ENCODE measurements at regions not wholly inside any gene's neighbourhood (a gene's known extent, or its start where the extent isn't known, plus 50 kb on each side); places are given as distances from the start of the nearest gene placed in this dataset.

GRCh38 chr4:100970414-100970813 lies 376.9 kb downstream of the PPP3CA start:
- Mint-ChIP-seq H3K9me3 (no peaks in the 10 kb centered on the region), H3K27me3 (peaks cover 18% of the 10 kb centered on the region), H3K27ac (no peak overlapping the region), H3K4me3 (no peak overlapping the region), H3K36me3 (no peaks in the 10 kb centered on the region), H3K4me1 (no peaks in the 10 kb centered on the region)
- DNase-seq = no peak

DNA sequence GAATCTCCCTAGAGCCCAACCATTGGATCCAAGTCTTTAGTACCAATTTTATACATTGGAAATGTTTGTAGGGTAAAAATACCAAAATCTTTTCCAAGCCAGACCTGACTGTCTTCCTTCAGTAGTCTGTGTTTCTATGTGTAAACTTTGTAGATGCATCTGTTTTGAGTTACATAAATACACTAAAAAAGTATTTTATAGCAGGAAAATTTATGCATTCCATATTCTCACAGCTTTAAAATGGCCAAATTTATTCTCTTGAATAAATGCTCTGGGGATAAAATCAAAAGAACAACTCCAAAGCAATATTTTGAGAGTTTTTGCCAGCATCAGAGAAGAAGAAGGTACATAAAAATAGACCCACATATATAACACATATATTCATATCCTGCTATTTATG lies 377.4 kb downstream of the PPP3CA start:
- no peak for DNase-seq
- no peaks in the 10 kb centered on the region for H3K36me3 Mint-ChIP-seq
- H3K4me1 Mint-ChIP-seq = no peaks in the 10 kb centered on the region
- peaks cover 18% of the 10 kb centered on the region for H3K27me3 Mint-ChIP-seq
- no peak overlapping the region for H3K4me3 Mint-ChIP-seq
- H3K9me3 Mint-ChIP-seq = no peaks in the 10 kb centered on the region
- H3K27ac Mint-ChIP-seq = no peak overlapping the region

GRCh38 chr4:100968046-100968445 lies 379.3 kb downstream of the PPP3CA start:
- Mint-ChIP-seq H3K36me3 (no peaks in the 10 kb centered on the region), H3K9me3 (no peaks in the 10 kb centered on the region), H3K4me3 (no peak overlapping the region), H3K4me1 (no peaks in the 10 kb centered on the region), H3K27ac (no peak overlapping the region), H3K27me3 (peaks cover 18% of the 10 kb centered on the region)
- DNase-seq = no peak

- Mint-ChIP-seq H3K36me3 (no peaks in the 10 kb centered on the region), H3K4me1 (peaks cover 6% of the 10 kb centered on the region), H3K27me3 (peaks cover 8% of the 10 kb centered on the region), H3K4me3 (no peak overlapping the region), H3K9me3 (no peaks in the 10 kb centered on the region), H3K27ac (no peak overlapping the region)
- DNase-seq = no peak
These were observed 383.7 kb downstream of the PPP3CA start for GRCh38 chr4:100963627-100964026.

- H3K27me3 Mint-ChIP-seq = peaks cover 8% of the 10 kb centered on the region
- DNase-seq = no peak
- no peak overlapping the region for H3K4me3 Mint-ChIP-seq
- no peak overlapping the region for H3K27ac Mint-ChIP-seq
- no peaks in the 10 kb centered on the region for H3K36me3 Mint-ChIP-seq
- no peaks in the 10 kb centered on the region for H3K9me3 Mint-ChIP-seq
- H3K4me1 Mint-ChIP-seq = peaks cover 6% of the 10 kb centered on the region
These were observed 384.6 kb downstream of the PPP3CA start for GRCh38 chr4:100962698-100963097.

DNA sequence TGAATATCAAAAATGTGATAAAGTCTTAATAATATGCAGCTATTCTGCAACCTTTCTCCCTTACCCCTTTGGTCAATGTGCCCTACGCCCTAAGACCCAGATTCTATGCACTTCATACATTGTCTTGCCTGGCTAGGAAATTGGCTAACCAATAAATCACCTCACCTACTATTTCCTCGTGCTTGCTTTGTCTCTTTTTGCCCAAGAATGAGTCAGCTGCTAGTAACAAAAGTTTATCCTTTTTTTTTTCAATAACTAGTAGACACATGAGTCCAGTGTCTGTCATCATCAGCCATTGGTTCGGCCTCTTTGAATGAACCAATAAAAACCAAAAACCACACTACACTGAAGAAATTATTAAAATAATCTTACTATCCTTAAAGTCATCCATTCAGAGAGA lies 387.1 kb downstream of the PPP3CA start:
- peaks cover 5% of the 10 kb centered on the region for H3K27me3 Mint-ChIP-seq
- no peak for DNase-seq
- H3K36me3 Mint-ChIP-seq = no peaks in the 10 kb centered on the region
- peaks cover 6% of the 10 kb centered on the region for H3K4me1 Mint-ChIP-seq
- no peak overlapping the region for H3K27ac Mint-ChIP-seq
- H3K4me3 Mint-ChIP-seq = no peak overlapping the region
- H3K9me3 Mint-ChIP-seq = no peaks in the 10 kb centered on the region

DNA sequence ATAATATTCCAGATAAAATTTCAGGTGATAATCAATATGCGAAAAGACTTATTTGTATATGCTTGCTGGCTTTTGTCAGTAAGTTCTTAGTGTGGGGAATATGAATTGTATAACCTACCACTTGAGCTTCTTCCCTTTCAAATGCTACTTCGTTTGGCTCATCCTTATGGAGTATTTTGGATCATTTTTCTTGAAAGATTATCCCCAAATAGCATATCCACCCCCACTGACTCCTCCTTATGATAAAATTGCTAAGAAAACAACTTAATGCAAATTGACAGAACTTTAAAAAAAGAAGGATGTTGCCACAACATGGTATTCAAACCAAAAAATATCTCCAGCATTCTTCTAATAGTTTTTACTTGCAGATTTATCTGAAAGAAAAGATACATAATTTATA lies 393.3 kb downstream of the PPP3CA start:
- Mint-ChIP-seq H3K9me3 (no peaks in the 10 kb centered on the region), H3K4me1 (peaks cover 4% of the 10 kb centered on the region), H3K27me3 (peaks cover 17% of the 10 kb centered on the region), H3K4me3 (no peak overlapping the region), H3K36me3 (no peaks in the 10 kb centered on the region), H3K27ac (no peak overlapping the region)
- no peak for DNase-seq

GRCh38 chr4:100953616-100954015 lies 393.7 kb downstream of the PPP3CA start:
- Mint-ChIP-seq H3K4me1 (peaks cover 4% of the 10 kb centered on the region), H3K4me3 (no peak overlapping the region)

DNA sequence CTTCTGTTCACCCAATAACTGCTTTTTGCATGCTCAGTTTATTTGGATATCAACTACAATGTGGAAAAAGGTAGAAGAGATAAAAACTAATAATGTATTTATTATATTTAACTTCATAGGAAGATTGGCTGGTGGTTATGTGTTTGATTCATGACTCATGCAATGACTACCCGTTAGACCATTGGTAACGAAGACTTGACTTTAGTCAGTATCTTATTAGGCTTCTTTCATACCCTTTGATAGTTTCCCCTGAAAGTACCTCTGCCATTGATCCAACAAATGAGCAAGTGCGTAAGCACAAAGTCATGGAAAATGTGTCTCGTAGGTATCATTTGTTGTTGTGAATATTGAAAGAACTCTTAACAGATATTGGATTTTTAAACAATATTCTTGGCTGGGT lies 394.7 kb downstream of the PPP3CA start:
- Mint-ChIP-seq H3K9me3 (no peaks in the 10 kb centered on the region), H3K4me3 (no peak overlapping the region), H3K4me1 (peaks cover 4% of the 10 kb centered on the region), H3K27ac (no peak overlapping the region), H3K36me3 (no peaks in the 10 kb centered on the region), H3K27me3 (peaks cover 20% of the 10 kb centered on the region)
- no peak for DNase-seq

More at GRCh38 chr4:100953616-100954015, 393.7 kb downstream of the PPP3CA start:
- H3K27me3 Mint-ChIP-seq = peaks cover 20% of the 10 kb centered on the region
- no peak overlapping the region for H3K27ac Mint-ChIP-seq
- H3K9me3 Mint-ChIP-seq = no peaks in the 10 kb centered on the region
- DNase-seq = no peak
- H3K36me3 Mint-ChIP-seq = no peaks in the 10 kb centered on the region

DNA sequence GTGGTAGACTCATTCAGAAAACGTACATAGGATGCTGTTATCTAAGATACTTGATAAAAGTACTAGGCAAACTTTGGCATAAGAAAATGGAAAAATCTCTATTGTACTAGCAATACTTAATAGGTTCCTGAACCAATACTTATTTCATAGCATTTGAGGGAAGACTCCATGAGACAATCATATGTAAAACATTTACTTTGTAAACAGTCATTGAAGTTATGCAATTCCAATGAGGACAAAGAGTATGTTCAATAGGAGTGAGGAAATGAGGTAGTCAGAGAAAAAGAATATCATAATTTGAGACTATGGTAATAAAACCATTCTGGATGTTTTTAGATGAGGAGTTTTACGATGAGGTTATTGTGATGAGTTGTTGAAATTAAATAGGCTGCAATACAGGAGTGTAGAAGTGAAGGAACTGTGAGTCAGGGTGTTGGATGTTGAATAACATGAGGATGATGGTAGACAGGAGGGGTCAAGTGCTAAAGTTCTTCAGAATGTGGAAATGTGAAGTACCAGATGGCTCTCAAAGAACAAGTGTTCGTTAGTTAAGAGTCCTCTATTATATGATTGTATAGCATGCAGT lies 397.9 kb downstream of the PPP3CA start:
- Mint-ChIP-seq H3K27ac (no peak overlapping the region), H3K4me3 (no peak overlapping the region), H3K4me1 (peaks cover 4% of the 10 kb centered on the region), H3K27me3 (peaks cover 12% of the 10 kb centered on the region), H3K9me3 (no peaks in the 10 kb centered on the region), H3K36me3 (no peaks in the 10 kb centered on the region)
- no peak for DNase-seq

GRCh38 chr4:100948911-100949310 lies 398.4 kb downstream of the PPP3CA start:
- Mint-ChIP-seq H3K36me3 (no peaks in the 10 kb centered on the region), H3K27me3 (peaks cover 12% of the 10 kb centered on the region), H3K9me3 (no peaks in the 10 kb centered on the region), H3K4me1 (peaks cover 4% of the 10 kb centered on the region), H3K27ac (no peak overlapping the region), H3K4me3 (no peak overlapping the region)
- no peak for DNase-seq

- Mint-ChIP-seq H3K36me3 (no peaks in the 10 kb centered on the region), H3K9me3 (peaks cover 1% of the 10 kb centered on the region), H3K4me1 (no peaks in the 10 kb centered on the region)
These were observed 401.5 kb downstream of the PPP3CA start for GRCh38 chr4:100945789-100946188.

GRCh38 chr4:100938698-100939097 lies 408.6 kb downstream of the PPP3CA start:
- no peaks in the 10 kb centered on the region for H3K36me3 Mint-ChIP-seq
- peaks cover 3% of the 10 kb centered on the region for H3K27me3 Mint-ChIP-seq
- no peak overlapping the region for H3K4me3 Mint-ChIP-seq
- H3K9me3 Mint-ChIP-seq = peaks cover 1% of the 10 kb centered on the region
- H3K4me1 Mint-ChIP-seq = no peaks in the 10 kb centered on the region
- no peak for DNase-seq
- H3K27ac Mint-ChIP-seq = no peak overlapping the region

More at GRCh38 chr4:100945789-100946188, 401.5 kb downstream of the PPP3CA start:
- DNase-seq = no peak
- Mint-ChIP-seq H3K4me3 (no peak overlapping the region), H3K27ac (no peak overlapping the region), H3K27me3 (peaks cover 12% of the 10 kb centered on the region)

GRCh38 chr4:100936661-100937375 lies 410.5 kb downstream of the PPP3CA start:
- no peaks in the 10 kb centered on the region for H3K36me3 Mint-ChIP-seq
- H3K27ac Mint-ChIP-seq = no peak overlapping the region
- H3K4me1 Mint-ChIP-seq = no peaks in the 10 kb centered on the region
- DNase-seq = no peak
- no peak overlapping the region for H3K4me3 Mint-ChIP-seq
- no peaks in the 10 kb centered on the region for H3K9me3 Mint-ChIP-seq
- peaks cover 3% of the 10 kb centered on the region for H3K27me3 Mint-ChIP-seq

GRCh38 chr4:100935090-100935489 lies 412.2 kb downstream of the PPP3CA start:
- H3K4me1 Mint-ChIP-seq = no peaks in the 10 kb centered on the region
- no peaks in the 10 kb centered on the region for H3K36me3 Mint-ChIP-seq
- no peak overlapping the region for H3K27ac Mint-ChIP-seq
- H3K27me3 Mint-ChIP-seq = peaks cover 3% of the 10 kb centered on the region
- no peak for DNase-seq
- H3K4me3 Mint-ChIP-seq = no peak overlapping the region
- no peaks in the 10 kb centered on the region for H3K9me3 Mint-ChIP-seq

- no peaks in the 10 kb centered on the region for H3K9me3 Mint-ChIP-seq
- H3K4me3 Mint-ChIP-seq = no peak overlapping the region
- H3K36me3 Mint-ChIP-seq = no peaks in the 10 kb centered on the region
- H3K27me3 Mint-ChIP-seq = no peaks in the 10 kb centered on the region
- H3K27ac Mint-ChIP-seq = no peak overlapping the region
- no peak for DNase-seq
- H3K4me1 Mint-ChIP-seq = no peaks in the 10 kb centered on the region
These were observed 413.7 kb downstream of the PPP3CA start for GRCh38 chr4:100933628-100934027.
